ENCODE measurements at regions not wholly inside any gene's neighbourhood (a gene's known extent, or its start where the extent isn't known, plus 50 kb on each side); places are given as distances from the start of the nearest gene placed in this dataset.

DNA sequence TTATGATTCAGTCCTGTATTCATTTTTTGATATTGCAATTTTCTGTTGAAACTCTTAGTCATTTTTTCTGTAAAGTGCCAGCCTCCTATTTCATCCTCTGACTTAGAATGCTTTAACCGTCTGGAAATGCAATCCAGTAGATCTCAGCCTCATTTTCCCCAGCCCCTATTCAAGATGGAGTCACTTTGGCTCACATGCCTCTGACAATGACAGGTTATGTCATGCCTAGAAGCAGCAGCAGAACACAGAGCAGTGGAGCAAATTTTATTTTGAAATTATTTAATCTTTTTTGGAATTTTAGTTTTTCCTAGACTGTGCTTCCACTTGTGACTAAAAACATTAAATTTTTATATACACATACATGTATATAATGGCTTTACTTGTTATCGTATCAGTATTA is 1053.2 kb downstream of the TAF11L14 start:
- Histone ChIP-seq H3K27ac (ENCODE audit: extremely low read depth, low read depth, low read length) (no peak overlapping the region), H3K9me3 (ENCODE audit: control insufficient read depth, insufficient read depth, low read depth, low read length) (no peaks in the 10 kb centered on the region), H3K36me3 (ENCODE audit: control insufficient read depth in 2 of 2, insufficient read depth in 1 of 2, low read length in 2 of 2) (no peaks in the 10 kb centered on the region), H3K4me1 (ENCODE audit: control insufficient read depth, insufficient read depth, low read length) (no peaks in the 10 kb centered on the region), H3K4me3 (ENCODE audit: low read depth, low read length) (no peak overlapping the region)
- ChIA-PET POLR2A (no interaction called here), CTCF (interaction anchor here (2.0 kb wide), 1 partner anchor 12 kb away, joined by 5 read pairs; no protein-coding TSS in a partner anchor)
- TF ChIP-seq BCL11A (tag by site-specific recombination; IDR thresholded peaks at IDR 0.05; ENCODE audit: low read depth), result no peak
- no peak for TF ChIP-seq ZNF266 (tag by site-specific recombination; IDR thresholded peaks at IDR 0.05; ENCODE audit: low read depth)
- TF ChIP-seq, protein P1, sequence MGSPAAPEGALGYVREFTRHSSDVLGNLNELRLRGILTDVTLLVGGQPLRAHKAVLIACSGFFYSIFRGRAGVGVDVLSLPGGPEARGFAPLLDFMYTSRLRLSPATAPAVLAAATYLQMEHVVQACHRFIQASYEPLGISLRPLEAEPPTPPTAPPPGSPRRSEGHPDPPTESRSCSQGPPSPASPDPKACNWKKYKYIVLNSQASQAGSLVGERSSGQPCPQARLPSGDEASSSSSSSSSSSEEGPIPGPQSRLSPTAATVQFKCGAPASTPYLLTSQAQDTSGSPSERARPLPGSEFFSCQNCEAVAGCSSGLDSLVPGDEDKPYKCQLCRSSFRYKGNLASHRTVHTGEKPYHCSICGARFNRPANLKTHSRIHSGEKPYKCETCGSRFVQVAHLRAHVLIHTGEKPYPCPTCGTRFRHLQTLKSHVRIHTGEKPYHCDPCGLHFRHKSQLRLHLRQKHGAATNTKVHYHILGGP (tag by site-specific recombination; IDR thresholded peaks at IDR 0.05), result no peak
- TF ChIP-seq, protein P2, sequence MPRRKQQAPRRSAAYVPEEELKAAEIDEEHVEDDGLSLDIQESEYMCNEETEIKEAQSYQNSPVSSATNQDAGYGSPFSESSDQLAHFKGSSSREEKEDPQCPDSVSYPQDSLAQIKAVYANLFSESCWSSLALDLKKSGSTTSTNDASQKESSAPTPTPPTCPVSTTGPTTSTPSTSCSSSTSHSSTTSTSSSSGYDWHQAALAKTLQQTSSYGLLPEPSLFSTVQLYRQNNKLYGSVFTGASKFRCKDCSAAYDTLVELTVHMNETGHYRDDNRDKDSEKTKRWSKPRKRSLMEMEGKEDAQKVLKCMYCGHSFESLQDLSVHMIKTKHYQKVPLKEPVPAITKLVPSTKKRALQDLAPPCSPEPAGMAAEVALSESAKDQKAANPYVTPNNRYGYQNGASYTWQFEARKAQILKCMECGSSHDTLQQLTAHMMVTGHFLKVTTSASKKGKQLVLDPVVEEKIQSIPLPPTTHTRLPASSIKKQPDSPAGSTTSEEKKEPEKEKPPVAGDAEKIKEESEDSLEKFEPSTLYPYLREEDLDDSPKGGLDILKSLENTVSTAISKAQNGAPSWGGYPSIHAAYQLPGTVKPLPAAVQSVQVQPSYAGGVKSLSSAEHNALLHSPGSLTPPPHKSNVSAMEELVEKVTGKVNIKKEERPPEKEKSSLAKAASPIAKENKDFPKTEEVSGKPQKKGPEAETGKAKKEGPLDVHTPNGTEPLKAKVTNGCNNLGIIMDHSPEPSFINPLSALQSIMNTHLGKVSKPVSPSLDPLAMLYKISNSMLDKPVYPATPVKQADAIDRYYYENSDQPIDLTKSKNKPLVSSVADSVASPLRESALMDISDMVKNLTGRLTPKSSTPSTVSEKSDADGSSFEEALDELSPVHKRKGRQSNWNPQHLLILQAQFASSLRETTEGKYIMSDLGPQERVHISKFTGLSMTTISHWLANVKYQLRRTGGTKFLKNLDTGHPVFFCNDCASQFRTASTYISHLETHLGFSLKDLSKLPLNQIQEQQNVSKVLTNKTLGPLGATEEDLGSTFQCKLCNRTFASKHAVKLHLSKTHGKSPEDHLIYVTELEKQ (tag by site-specific recombination; IDR thresholded peaks at IDR 0.05; ENCODE audit: borderline replicate concordance), result no peak
- TF ChIP-seq EGR2 (tag by site-specific recombination; IDR thresholded peaks at IDR 0.05; ENCODE audit: low read depth), result no peak
- no peak for TF ChIP-seq ZNF335 (tag by site-specific recombination; conservative IDR thresholded peaks at IDR 0.05)
- TF ChIP-seq, protein P3, sequence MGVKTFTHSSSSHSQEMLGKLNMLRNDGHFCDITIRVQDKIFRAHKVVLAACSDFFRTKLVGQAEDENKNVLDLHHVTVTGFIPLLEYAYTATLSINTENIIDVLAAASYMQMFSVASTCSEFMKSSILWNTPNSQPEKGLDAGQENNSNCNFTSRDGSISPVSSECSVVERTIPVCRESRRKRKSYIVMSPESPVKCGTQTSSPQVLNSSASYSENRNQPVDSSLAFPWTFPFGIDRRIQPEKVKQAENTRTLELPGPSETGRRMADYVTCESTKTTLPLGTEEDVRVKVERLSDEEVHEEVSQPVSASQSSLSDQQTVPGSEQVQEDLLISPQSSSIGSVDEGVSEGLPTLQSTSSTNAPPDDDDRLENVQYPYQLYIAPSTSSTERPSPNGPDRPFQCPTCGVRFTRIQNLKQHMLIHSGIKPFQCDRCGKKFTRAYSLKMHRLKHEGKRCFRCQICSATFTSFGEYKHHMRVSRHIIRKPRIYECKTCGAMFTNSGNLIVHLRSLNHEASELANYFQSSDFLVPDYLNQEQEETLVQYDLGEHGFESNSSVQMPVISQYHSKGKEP (tag by site-specific recombination; IDR thresholded peaks at IDR 0.05), result no peak
- TF ChIP-seq SCRT1 (tag by site-specific recombination; IDR thresholded peaks at IDR 0.05; ENCODE audit: borderline replicate concordance), result no peak
- TF ChIP-seq KLF8 (tag by site-specific recombination; IDR thresholded peaks at IDR 0.05), result no peak

DNA sequence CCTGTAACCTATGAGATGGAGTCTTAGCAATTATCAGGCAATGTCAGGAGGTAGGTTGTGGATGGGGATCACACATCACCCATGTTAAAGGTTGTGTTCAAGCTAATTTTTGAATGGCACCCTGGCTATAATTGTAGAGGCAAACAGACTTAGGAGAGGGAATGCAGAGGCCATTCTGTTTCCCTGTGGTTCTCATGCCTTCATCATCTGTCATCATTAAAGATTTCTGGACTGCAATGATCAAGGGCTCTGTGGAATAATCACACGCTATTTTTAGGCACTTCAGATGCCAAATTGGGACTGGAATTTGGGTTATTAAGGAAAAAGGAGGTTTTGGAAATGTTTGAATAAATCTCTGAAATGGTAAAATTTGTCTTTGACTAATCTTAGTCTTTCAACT is 1065.4 kb downstream of the TAF11L14 start:
- CTCF ChIA-PET, result interaction anchor here (0.6 to 3.3 kb wide), 9 partner anchors 10 to 544 kb away, joined by 3 to 52 read pairs (median 5); no protein-coding TSS in a partner anchor
- POLR2A ChIA-PET, result no interaction called here
- H3K4me3 ChIP-seq (ENCODE audit: low read depth, low read length), result no peak overlapping the region
- TF ChIP-seq, protein P4, sequence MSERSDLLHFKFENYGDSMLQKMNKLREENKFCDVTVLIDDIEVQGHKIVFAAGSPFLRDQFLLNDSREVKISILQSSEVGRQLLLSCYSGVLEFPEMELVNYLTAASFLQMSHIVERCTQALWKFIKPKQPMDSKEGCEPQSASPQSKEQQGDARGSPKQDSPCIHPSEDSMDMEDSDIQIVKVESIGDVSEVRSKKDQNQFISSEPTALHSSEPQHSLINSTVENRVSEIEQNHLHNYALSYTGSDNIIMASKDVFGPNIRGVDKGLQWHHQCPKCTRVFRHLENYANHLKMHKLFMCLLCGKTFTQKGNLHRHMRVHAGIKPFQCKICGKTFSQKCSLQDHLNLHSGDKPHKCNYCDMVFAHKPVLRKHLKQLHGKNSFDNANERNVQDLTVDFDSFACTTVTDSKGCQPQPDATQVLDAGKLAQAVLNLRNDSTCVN (tag by site-specific recombination; optimal IDR thresholded peaks at IDR 0.05), result no peak
- TF ChIP-seq, protein P5, sequence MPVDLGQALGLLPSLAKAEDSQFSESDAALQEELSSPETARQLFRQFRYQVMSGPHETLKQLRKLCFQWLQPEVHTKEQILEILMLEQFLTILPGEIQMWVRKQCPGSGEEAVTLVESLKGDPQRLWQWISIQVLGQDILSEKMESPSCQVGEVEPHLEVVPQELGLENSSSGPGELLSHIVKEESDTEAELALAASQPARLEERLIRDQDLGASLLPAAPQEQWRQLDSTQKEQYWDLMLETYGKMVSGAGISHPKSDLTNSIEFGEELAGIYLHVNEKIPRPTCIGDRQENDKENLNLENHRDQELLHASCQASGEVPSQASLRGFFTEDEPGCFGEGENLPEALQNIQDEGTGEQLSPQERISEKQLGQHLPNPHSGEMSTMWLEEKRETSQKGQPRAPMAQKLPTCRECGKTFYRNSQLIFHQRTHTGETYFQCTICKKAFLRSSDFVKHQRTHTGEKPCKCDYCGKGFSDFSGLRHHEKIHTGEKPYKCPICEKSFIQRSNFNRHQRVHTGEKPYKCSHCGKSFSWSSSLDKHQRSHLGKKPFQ (tag by site-specific recombination; IDR thresholded peaks at IDR 0.05), result no peak
- no peak for TF ChIP-seq ZNF223 (tag by site-specific recombination; IDR thresholded peaks at IDR 0.05)
- TF ChIP-seq ZNF112 (tag by site-specific recombination; IDR thresholded peaks at IDR 0.05), result no peak
- no peak for TF ChIP-seq OVOL3 (tag by site-specific recombination; IDR thresholded peaks at IDR 0.05)
- TF ChIP-seq, protein P6, sequence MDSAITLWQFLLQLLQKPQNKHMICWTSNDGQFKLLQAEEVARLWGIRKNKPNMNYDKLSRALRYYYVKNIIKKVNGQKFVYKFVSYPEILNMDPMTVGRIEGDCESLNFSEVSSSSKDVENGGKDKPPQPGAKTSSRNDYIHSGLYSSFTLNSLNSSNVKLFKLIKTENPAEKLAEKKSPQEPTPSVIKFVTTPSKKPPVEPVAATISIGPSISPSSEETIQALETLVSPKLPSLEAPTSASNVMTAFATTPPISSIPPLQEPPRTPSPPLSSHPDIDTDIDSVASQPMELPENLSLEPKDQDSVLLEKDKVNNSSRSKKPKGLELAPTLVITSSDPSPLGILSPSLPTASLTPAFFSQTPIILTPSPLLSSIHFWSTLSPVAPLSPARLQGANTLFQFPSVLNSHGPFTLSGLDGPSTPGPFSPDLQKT (IDR thresholded peaks at IDR 0.05; ENCODE audit: borderline replicate concordance, low read depth, low read length), result no peak
- TF ChIP-seq BCL11B (tag by site-specific recombination; IDR thresholded peaks at IDR 0.05; ENCODE audit: low read depth), result no peak
- TF ChIP-seq, protein P7, sequence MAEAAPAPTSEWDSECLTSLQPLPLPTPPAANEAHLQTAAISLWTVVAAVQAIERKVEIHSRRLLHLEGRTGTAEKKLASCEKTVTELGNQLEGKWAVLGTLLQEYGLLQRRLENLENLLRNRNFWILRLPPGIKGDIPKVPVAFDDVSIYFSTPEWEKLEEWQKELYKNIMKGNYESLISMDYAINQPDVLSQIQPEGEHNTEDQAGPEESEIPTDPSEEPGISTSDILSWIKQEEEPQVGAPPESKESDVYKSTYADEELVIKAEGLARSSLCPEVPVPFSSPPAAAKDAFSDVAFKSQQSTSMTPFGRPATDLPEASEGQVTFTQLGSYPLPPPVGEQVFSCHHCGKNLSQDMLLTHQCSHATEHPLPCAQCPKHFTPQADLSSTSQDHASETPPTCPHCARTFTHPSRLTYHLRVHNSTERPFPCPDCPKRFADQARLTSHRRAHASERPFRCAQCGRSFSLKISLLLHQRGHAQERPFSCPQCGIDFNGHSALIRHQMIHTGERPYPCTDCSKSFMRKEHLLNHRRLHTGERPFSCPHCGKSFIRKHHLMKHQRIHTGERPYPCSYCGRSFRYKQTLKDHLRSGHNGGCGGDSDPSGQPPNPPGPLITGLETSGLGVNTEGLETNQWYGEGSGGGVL (tag by site-specific recombination; IDR thresholded peaks at IDR 0.05), result no peak
- TF ChIP-seq ZNF311 (tag by site-specific recombination; IDR thresholded peaks at IDR 0.05; ENCODE audit: borderline replicate concordance), result no peak
- no peak for TF ChIP-seq KLF10 (tag by site-specific recombination; IDR thresholded peaks at IDR 0.05)
- no peak for TF ChIP-seq ZNF114 (tag by site-specific recombination; IDR thresholded peaks at IDR 0.05)
- no peaks in the 10 kb centered on the region for H3K4me1 ChIP-seq (ENCODE audit: control insufficient read depth, insufficient read depth, low read length)
- no peaks in the 10 kb centered on the region for H3K9me3 ChIP-seq (ENCODE audit: control insufficient read depth, insufficient read depth, low read depth, low read length)
- H3K27ac ChIP-seq (ENCODE audit: extremely low read depth, low read depth, low read length), result no peak overlapping the region
- no peaks in the 10 kb centered on the region for H3K36me3 ChIP-seq (ENCODE audit: control insufficient read depth in 2 of 2, insufficient read depth in 1 of 2, low read length in 2 of 2)

Measured in HEK293 (cell line).